CD4-positive, alpha-beta T cell treated with Interleukin-6 for 4 hours (primary cell): ENCODE measurements at regions not wholly inside any gene's neighbourhood (a gene's known extent, or its start where the extent isn't known, plus 50 kb on each side); places are given as distances from the start of the nearest gene placed in this dataset.
"Not testable (repeated sequence)": the region's sequence is repeated elsewhere in the genome, so short reads cannot be mapped to it uniquely, and the experiment has no call there.

Source experiments
- DNase-seq: peaks from one replicate; pipeline ENCODE4 v3.0.0-alpha.2; 2020; ENCODE audit warnings: mixed read lengths

- DNase-seq: no peak
These were observed 186.3 kb downstream of the IGLL1 start for GRCh38 chr22:23393721-23394320.

- not testable (repeated sequence) for DNase-seq
These were observed 186.9 kb downstream of the IGLL1 start for GRCh38 chr22:23393199-23393598.

- DNase-seq: no peak
These were observed 187.5 kb downstream of the IGLL1 start for GRCh38 chr22:23392420-23393121.

GRCh38 chr22:23391022-23391421 is 189.1 kb downstream of the IGLL1 start:
- no peak for DNase-seq

GRCh38 chr22:23389271-23390071 is 190.6 kb downstream of the IGLL1 start:
- no peak for DNase-seq

GRCh38 chr22:23388517-23388890 is 191.6 kb downstream of the IGLL1 start:
- DNase-seq: no peak

GRCh38 chr22:23387827-23388516 is 192.1 kb downstream of the IGLL1 start:
- DNase-seq: no peak

GRCh38 chr22:23386822-23387580 is 193.1 kb downstream of the IGLL1 start:
- no peak for DNase-seq

- DNase-seq: peak; percentile 82
These were observed 194.1 kb downstream of the IGLL1 start for GRCh38 chr22:23385678-23386631.

- DNase-seq: no peak
These were observed 195.0 kb downstream of the IGLL1 start for GRCh38 chr22:23384923-23385677.

GRCh38 chr22:23384431-23384830 is 195.7 kb downstream of the IGLL1 start:
- DNase-seq: no peak

- DNase-seq: no peak
These were observed 196.4 kb downstream of the IGLL1 start for GRCh38 chr22:23383491-23384361.

GRCh38 chr22:23382428-23383218 is 197.5 kb downstream of the IGLL1 start:
- no peak for DNase-seq

- DNase-seq: no peak
These were observed 198.2 kb downstream of the IGLL1 start for GRCh38 chr22:23381661-23382427.

- DNase-seq: no peak
These were observed 199.2 kb downstream of the IGLL1 start for GRCh38 chr22:23380911-23381310.

GRCh38 chr22:23380230-23380573 is 199.9 kb downstream of the IGLL1 start:
- DNase-seq: no peak

- not testable (repeated sequence) for DNase-seq
These were observed 199.4 kb downstream of the BCR start for GRCh38 chr22:23379540-23380229.
